ENCODE measurements at regions not wholly inside any gene's neighbourhood (a gene's known extent, or its start where the extent isn't known, plus 50 kb on each side); places are given as distances from the start of the nearest gene placed in this dataset.

DNA sequence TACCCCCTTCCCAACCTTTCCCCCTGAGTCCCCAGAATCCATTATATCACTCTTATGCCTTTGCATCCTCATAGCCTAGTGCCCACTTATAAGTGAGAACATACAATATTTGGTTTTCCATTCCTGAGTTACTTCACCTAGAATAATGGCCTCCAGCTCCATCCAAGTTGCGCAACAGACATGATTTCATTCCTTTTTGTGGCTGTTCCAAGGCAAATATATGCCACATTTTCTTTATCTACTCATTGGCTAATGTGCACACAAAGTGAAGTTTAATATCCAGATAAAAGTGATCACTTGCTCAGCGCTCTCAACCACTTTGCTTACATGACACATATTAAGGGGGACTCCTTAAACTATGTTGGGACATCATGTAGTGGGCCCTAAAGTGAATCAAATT is 72.4 kb upstream of the TIAM1 start:
- H3K4me3 ChIP-seq (replicated peaks in 1 of 2; ENCODE audit: low read depth in 2 of 2, low read length in 2 of 2): no peak overlapping the region
- peak; percentile 31 to 47 for DNase-seq (ENCODE audit: low read depth in 2 of 2)
- TF ChIP-seq, protein P1, sequence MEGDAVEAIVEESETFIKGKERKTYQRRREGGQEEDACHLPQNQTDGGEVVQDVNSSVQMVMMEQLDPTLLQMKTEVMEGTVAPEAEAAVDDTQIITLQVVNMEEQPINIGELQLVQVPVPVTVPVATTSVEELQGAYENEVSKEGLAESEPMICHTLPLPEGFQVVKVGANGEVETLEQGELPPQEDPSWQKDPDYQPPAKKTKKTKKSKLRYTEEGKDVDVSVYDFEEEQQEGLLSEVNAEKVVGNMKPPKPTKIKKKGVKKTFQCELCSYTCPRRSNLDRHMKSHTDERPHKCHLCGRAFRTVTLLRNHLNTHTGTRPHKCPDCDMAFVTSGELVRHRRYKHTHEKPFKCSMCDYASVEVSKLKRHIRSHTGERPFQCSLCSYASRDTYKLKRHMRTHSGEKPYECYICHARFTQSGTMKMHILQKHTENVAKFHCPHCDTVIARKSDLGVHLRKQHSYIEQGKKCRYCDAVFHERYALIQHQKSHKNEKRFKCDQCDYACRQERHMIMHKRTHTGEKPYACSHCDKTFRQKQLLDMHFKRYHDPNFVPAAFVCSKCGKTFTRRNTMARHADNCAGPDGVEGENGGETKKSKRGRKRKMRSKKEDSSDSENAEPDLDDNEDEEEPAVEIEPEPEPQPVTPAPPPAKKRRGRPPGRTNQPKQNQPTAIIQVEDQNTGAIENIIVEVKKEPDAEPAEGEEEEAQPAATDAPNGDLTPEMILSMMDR (IDR thresholded peaks at IDR 0.05; ENCODE audit: low read depth, low read length): no peak

DNA sequence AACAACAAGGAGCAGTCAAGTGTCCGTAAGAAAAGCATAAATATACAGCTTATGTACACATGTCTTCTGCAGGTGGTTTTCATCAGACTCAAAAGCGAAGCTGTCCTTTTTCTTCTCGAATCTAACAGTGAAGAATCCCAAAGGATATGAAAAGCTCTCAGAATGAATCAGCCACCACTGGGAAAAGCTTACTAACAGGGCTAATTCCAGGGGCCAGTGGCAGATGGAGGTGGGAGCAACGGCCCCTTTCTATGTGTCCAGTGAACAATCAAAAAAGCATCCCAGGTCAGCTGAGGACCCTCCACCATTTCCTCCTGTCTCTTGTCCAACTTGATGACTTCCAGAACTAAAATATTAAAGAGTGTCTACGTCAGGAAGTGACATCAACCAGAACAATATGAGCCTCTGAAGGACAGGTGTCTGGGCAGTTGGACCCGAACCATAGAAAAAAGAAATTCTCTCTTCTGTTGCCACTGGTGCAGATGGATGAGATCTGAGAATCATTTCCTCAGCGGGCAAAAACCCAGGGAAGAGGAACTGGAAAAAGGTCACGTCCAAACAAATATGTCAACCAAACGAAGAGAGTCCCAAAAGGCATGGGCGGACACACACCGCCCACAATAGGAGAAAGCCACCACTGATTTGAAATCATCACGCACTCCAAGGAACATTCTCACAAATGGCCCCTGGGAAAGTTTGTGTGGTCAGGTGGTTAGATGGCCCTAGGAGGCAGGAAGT is 70.4 kb upstream of the TIAM1 start:
- TF ChIP-seq, protein P1 (IDR thresholded peaks at IDR 0.05; ENCODE audit: low read depth, low read length): no peak
- H3K4me3 ChIP-seq (replicated peaks in 1 of 2; ENCODE audit: low read depth in 2 of 2, low read length in 2 of 2): no peak overlapping the region

DNA sequence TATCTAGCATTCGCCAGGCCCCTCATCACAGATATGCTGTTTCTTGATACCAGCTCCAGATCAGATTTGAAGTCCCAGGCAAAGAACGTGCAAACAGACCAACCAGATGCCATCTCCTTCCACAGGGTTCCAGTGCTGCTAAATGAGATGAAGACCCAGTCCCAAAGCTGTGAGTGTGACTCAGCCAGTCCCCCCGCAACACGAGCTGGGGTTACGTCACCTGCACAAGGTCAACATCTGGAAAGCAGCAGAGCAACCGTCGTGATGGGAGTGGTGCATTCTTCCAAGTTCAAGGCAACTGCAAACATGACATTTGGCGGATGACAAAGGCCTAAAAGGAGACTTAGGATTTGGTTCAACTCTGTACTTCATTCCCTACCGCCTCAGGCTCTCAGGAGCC is 69.6 kb upstream of the TIAM1 start:
- TF ChIP-seq, protein P1 (IDR thresholded peaks at IDR 0.05; ENCODE audit: low read depth, low read length): no peak
- no peak for DNase-seq (ENCODE audit: low read depth in 2 of 2)
- no peak overlapping the region for H3K4me3 ChIP-seq (replicated peaks in 1 of 2; ENCODE audit: low read depth in 2 of 2, low read length in 2 of 2)

More for the DNA sequence above, 70.4 kb upstream of the TIAM1 start:
- no peak for DNase-seq (ENCODE audit: low read depth in 2 of 2)

DNA sequence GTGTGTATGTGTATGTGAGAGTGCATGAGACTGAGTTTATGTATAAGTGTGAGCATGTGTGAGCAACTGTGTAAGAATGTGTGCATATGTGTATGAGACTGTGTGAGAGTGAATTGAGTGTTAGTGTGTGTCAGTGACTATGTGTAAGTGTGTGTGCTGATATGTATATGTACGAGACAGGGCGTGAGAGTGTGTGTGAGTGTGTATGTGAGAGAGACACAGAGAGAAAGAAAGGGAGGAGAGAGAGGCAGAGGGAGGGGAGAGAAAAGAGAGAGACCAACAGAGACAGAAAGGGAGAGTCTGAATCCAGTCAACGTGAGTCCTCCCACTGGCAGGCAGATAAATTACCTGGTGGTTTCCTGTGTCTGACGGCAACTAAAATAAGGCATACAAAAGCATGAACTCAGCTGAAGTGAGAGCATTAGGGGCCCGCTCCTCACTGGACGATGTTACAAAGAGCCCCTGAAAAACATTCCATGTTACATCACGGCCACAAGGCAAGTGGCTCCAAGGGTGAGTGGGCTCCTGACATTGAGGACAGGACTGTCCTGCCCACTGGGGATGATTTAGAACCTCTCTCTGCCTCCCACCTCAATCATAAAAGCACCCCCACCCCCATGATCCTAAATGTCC is 66.6 kb upstream of the TIAM1 start:
- no peak overlapping the region for H3K4me3 ChIP-seq (replicated peaks in 1 of 2; ENCODE audit: low read depth in 2 of 2, low read length in 2 of 2)
- DNase-seq (ENCODE audit: low read depth in 2 of 2): no peak
- TF ChIP-seq, protein P1 (IDR thresholded peaks at IDR 0.05; ENCODE audit: low read depth, low read length): no peak

DNA sequence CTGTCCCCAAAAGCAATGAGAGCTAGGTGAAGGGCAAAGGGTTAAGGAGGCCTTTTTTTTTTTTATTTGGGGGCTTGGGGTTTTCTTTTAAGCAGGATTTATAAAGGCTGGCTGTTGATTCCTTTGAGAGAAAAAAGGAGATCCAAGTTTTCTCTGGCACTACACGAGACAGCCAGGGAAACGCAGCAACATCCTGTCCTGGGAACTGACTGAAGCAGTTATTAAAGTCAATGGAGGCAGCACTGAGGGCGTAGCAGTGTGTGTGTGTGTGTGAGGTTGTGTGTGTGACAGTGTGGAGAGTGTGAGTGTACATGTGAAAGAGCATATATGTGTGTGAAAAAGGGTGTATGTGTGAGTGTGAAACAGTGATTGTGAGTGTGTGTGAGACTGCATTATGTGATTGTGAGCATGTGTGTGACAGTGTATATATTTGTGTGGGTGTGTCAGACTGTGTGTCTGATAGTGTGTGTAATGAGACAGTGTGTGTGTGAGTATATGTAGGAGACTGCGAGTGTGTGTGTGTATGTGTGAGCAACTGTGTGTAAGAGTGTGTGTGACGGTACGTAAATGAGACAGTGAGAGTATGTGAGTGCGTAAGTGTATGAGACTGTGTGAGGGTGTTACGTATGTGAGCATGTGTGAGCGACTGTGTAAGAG is 65.9 kb upstream of the TIAM1 start:
- H3K4me3 ChIP-seq (replicated peaks in 1 of 2; ENCODE audit: low read depth in 2 of 2, low read length in 2 of 2): no peak overlapping the region
- TF ChIP-seq, protein P1 (IDR thresholded peaks at IDR 0.05; ENCODE audit: low read depth, low read length): no peak
- peak in 1 of 2 donors; percentile 11 for DNase-seq (ENCODE audit: low read depth in 2 of 2)

DNA sequence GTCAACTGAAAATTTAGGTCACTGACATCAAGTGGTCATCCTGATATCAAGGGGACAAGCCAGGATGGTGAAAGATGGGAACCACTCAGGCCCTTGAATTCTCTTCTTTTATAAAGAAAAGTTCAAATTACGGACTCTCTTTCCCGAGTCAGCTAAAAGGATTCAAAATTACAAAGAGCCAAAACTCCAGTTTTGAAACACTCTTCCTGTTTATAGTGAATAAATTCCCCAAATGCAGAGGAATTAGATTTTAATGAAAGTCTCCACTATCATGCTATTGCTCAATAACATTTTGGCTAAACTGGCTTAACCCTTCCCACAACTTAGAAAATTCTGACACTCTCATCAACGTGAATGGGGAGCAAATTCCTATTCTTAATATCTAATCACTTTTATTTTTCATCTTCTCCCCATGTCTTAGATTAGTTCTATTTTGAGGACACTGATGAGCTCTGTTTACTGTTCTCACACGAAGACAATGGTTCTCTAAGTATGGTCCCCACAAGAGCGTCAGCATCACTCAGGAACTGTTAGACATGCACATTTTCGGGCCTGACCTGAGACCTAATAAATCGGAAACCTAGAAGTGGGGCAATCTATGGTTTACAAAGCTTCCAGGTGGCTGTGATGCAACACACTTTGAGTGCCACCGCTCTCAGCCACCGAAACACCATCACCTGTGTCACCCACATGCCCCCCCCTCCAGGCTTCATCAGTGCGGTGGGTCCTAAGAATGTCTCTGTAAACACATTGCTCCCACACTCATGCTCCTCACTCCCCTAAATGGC is 64.4 kb upstream of the TIAM1 start:
- TF ChIP-seq, protein P1 (IDR thresholded peaks at IDR 0.05; ENCODE audit: low read depth, low read length): no peak
- H3K4me3 ChIP-seq (replicated peaks in 1 of 2; ENCODE audit: low read depth in 2 of 2, low read length in 2 of 2): no peak overlapping the region
- DNase-seq (ENCODE audit: low read depth in 2 of 2): peak in 1 of 2 donors; percentile 6
